ENCODE measurements at regions not wholly inside any gene's neighbourhood (a gene's known extent, or its start where the extent isn't known, plus 50 kb on each side); places are given as distances from the start of the nearest gene placed in this dataset.

DNA sequence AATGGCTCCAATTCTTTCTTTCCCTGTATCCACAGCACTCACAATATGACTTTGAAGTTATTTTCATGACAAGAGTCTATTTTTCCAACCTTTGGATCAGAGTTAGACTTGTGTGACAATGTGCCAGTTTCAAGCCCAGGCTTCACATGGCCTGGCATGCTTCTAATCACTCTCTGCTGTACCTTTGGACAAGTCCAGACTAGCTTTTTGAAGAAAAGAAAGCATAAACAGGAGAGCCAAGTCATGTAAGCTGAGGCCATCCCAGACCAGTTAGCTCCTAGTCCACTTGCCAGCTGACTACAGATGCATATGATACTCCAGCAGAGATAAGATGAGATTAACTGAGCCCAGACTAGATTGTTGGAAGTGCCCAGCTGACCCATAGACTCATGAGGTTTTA, 513.6 kb upstream of the C9orf72 start:
- Histone ChIP-seq H3K27ac (ENCODE audit: insufficient read length, low read depth, low read length) (no peak overlapping the region), H3K4me1 (ENCODE audit: insufficient read depth, low read length) (no peaks in the 10 kb centered on the region), H3K4me2 (ENCODE audit: insufficient read depth, insufficient read length, low read length) (no peak overlapping the region), H3K14ac (ENCODE audit: insufficient read depth, low read length) (no peak overlapping the region), H3K23me2 (ENCODE audit: insufficient read length, low read depth, low read length, poor library complexity, severe bottlenecking) (no peaks in the 10 kb centered on the region), H3K9me3 (ENCODE audit: control insufficient read depth, low read depth, low read length) (no peaks in the 10 kb centered on the region), H4K91ac (ENCODE audit: insufficient read length, low read depth, low read length) (no peak overlapping the region), H2BK20ac (ENCODE audit: low read depth, low read length, poor library complexity, severe bottlenecking) (no peak overlapping the region), H3K79me2 (ENCODE audit: insufficient read depth, low read length) (no peaks in the 10 kb centered on the region), H2BK5ac (ENCODE audit: insufficient read length, low read length) (no peak overlapping the region), H4K20me1 (ENCODE audit: control insufficient read depth, insufficient read depth, insufficient read length) (no peaks in the 10 kb centered on the region), H2AFZ (ENCODE audit: low read length) (no peak overlapping the region), H3K18ac (ENCODE audit: insufficient read length, low read depth, low read length) (no peak overlapping the region), H2BK15ac (ENCODE audit: low read depth, low read length) (no peak overlapping the region), H4K8ac (replicated peaks; ENCODE audit: insufficient read length, low read depth, low read length) (no peak overlapping the region), H3K56ac (ENCODE audit: insufficient read length, low read depth, low read length) (no peak overlapping the region), H3K23ac (ENCODE audit: insufficient read length, low read depth, low read length) (no peak overlapping the region), H2AK5ac (ENCODE audit: insufficient read length, low read length) (no peak overlapping the region), H2BK120ac (ENCODE audit: low read depth, low read length, poor library complexity, severe bottlenecking) (no peak overlapping the region), H3K4ac (ENCODE audit: low read depth, low read length) (no peak overlapping the region), H2BK12ac (ENCODE audit: insufficient read length, low read depth, low read length) (no peak overlapping the region), H3K9ac (ENCODE audit: extremely low read depth, insufficient read length, low read length) (no peak overlapping the region), H3K79me1 (ENCODE audit: insufficient read depth, low read depth, low read length, poor library complexity, severe bottlenecking) (no peaks in the 10 kb centered on the region), H3K27me3 (ENCODE audit: insufficient read depth, low read length) (no peaks in the 10 kb centered on the region), H3T11ph (ENCODE audit: low read length) (no peak overlapping the region), H4K5ac (ENCODE audit: insufficient read length, low read depth, low read length) (no peak overlapping the region)
- Mint-ChIP-seq H3K4me3 (no peak overlapping the region), H3K27ac (no peak overlapping the region), H3K4me1 (peaks cover 4 to 5% of the 10 kb centered on the region in 2 experiments; a peak in 3 of 4 replicates), H3K27me3 (ENCODE audit: low read depth) (peaks cover 2% of the 10 kb centered on the region), H3K36me3 (ENCODE audit: insufficient read depth in 1 of 3, low read depth in 3 of 3) (no peaks in the 10 kb centered on the region; a peak in 1 of 7 replicates), H3K9me3 (no peaks in the 10 kb centered on the region)
- DNase-seq, result no peak
- no peak for TF ChIP-seq CTCF (conservative IDR thresholded peaks at IDR 0.05)

Data from H9 (cell line).